DOHH2 (cell line): ENCODE measurements at regions not wholly inside any gene's neighbourhood (a gene's known extent, or its start where the extent isn't known, plus 50 kb on each side); places are given as distances from the start of the nearest gene placed in this dataset.

Source experiments
- H3F3A ChIP-seq: fragments of 200-600 bp; sonication (generic), shearing (Covaris generic); 2 replicates; pipeline ENCODE4 v1.6.0; 2016; ENCODE audit warnings: antibody characterized with exemption, mild to moderate bottlenecking; ENCODE audit not compliant: control insufficient read depth, insufficient read depth
- H3K27ac ChIP-seq: fragments of 200-600 bp; sonication (generic); 2 replicates; pipeline ENCODE4 v1.5.1; 2014; ENCODE audit warnings: low read depth, mild to moderate bottlenecking, low read length, moderate library complexity
- H3K27me3 ChIP-seq: fragments of 200-600 bp; sonication (generic); 2 replicates; pipeline ENCODE4 v1.6.1; 2014; ENCODE audit warnings: mild to moderate bottlenecking, low read length, mixed read lengths; ENCODE audit not compliant: control insufficient read depth
- H3K36me3 ChIP-seq: fragments of 200-600 bp; sonication (generic); 2 replicates; pipeline ENCODE4 v1.6.1; 2014; ENCODE audit warnings: mild to moderate bottlenecking, low read length, moderate library complexity, mixed read lengths; ENCODE audit not compliant: control insufficient read depth
- H3K4me1 ChIP-seq: fragments of 200-600 bp; sonication (generic); 2 replicates; pipeline ENCODE4 v1.6.1; 2014; ENCODE audit warnings: mild to moderate bottlenecking, low read length, mixed read lengths; ENCODE audit not compliant: control insufficient read depth
- H3K4me2 ChIP-seq: fragments of 200-600 bp; sonication (generic); 2 replicates; pipeline ENCODE4 v1.6.0; 2014; ENCODE audit warnings: mild to moderate bottlenecking, low read length, moderate library complexity
- H3K4me3 ChIP-seq: fragments of 200-600 bp; sonication (generic); 2 replicates; pipeline ENCODE4 v1.5.1; 2014; ENCODE audit warnings: mild to moderate bottlenecking, low read length, mixed read lengths
- H3K79me2 ChIP-seq: fragments of 200-600 bp; sonication (generic); 2 replicates; pipeline ENCODE4 v1.6.1; 2014; ENCODE audit warnings: mild to moderate bottlenecking, low read length, mixed read lengths; ENCODE audit not compliant: control insufficient read depth
- H3K9me2 ChIP-seq: fragments of 200-600 bp; sonication (generic); replicated peaks from 2 replicates; pipeline ENCODE4 v1.6.1; 2014; ENCODE audit warnings: mild to moderate bottlenecking, low read length, mixed read lengths; ENCODE audit not compliant: control insufficient read depth
- H3K9me3 ChIP-seq: fragments of 200-600 bp; sonication (generic); 2 replicates; pipeline ENCODE4 v1.6.1; 2014; ENCODE audit warnings: antibody characterized with exemption, low read length, mixed read lengths; ENCODE audit not compliant: control insufficient read depth, insufficient read depth
- H4K20me1 ChIP-seq: fragments of 200-600 bp; sonication (generic); 2 replicates; pipeline ENCODE4 v1.6.0; 2014; ENCODE audit warnings: low read depth, mild to moderate bottlenecking, antibody characterized with exemption, low read length, moderate library complexity; ENCODE audit not compliant: control insufficient read depth, insufficient read depth
- EZH2phosphoT487 ChIP-seq: fragments of 200-600 bp; sonication (generic); IDR thresholded peaks from 2 replicates; pipeline ENCODE4 v1.6.1; 2017; ENCODE audit warnings: borderline replicate concordance, mild to moderate bottlenecking, antibody characterized with exemption, low read length, moderate library complexity, mixed read lengths
- TF ChIP-seq, protein P1 (sequence below): fragments of 200-600 bp; sonication (generic); IDR thresholded peaks from one replicate; pipeline ENCODE4 v1.5.1; 2014; ENCODE audit warnings: antibody characterized with exemption, mild to moderate bottlenecking, low read depth, low read length; ENCODE audit not compliant: poor library complexity, severe bottlenecking

DNA sequence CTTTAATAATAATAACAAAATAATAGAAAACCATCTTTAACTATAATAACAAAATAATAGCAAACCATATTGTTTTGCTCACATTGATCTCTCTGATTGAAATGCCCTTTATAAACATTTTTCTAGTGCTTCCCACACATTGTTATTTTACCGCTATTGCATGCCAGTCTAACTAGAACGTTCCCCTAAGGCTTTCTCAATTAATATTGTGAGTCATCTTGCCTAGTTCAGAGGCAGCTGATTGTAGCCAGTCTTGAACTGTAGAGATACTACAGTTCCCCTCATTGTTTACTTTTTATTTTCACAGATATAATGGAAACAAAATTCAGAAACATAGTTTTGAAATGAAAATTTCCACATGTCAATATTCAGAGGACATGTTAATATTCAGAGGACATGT lies 192.3 kb upstream of the ADGRL4 start:
- Histone ChIP-seq H3K9me2 (no peaks in the 10 kb centered on the region), H3K4me2 (no peak overlapping the region), H3K36me3 (no peaks in the 10 kb centered on the region), H3F3A (no peaks in the 10 kb centered on the region), H3K79me2 (no peaks in the 10 kb centered on the region), H3K9me3 (no peaks in the 10 kb centered on the region), H4K20me1 (no peaks in the 10 kb centered on the region), H3K27ac (no peak overlapping the region), H3K4me1 (no peaks in the 10 kb centered on the region), H3K27me3 (no peaks in the 10 kb centered on the region), H3K4me3 (no peak overlapping the region)
- TF ChIP-seq, protein P1, sequence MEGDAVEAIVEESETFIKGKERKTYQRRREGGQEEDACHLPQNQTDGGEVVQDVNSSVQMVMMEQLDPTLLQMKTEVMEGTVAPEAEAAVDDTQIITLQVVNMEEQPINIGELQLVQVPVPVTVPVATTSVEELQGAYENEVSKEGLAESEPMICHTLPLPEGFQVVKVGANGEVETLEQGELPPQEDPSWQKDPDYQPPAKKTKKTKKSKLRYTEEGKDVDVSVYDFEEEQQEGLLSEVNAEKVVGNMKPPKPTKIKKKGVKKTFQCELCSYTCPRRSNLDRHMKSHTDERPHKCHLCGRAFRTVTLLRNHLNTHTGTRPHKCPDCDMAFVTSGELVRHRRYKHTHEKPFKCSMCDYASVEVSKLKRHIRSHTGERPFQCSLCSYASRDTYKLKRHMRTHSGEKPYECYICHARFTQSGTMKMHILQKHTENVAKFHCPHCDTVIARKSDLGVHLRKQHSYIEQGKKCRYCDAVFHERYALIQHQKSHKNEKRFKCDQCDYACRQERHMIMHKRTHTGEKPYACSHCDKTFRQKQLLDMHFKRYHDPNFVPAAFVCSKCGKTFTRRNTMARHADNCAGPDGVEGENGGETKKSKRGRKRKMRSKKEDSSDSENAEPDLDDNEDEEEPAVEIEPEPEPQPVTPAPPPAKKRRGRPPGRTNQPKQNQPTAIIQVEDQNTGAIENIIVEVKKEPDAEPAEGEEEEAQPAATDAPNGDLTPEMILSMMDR = no peak
- TF ChIP-seq EZH2phosphoT487 = no peak

DNA sequence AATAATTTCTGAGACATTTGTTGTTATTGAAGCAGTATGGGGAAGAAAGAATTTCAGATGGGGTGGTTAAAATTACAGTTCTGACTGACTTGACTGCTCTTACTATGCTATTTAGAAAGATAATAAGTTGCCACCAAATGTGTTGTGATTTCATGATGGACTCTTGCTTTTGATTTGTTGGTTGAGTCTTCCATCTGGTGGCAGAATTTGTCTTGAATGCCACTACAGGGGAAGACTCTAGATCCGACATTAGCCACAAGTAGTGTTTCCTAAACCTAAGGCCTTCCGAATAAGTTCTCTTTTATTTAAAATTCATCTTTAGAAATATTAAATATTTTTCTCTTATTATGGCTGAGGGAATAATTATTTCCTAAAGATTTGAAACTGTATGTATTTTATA lies 190.9 kb upstream of the ADGRL4 start:
- no peaks in the 10 kb centered on the region for H3K9me2 ChIP-seq
- H3K79me2 ChIP-seq = no peaks in the 10 kb centered on the region
- no peak overlapping the region for H3K4me3 ChIP-seq
- H3K4me2 ChIP-seq = no peak overlapping the region
- H3K27ac ChIP-seq = no peak overlapping the region
- no peaks in the 10 kb centered on the region for H4K20me1 ChIP-seq
- no peaks in the 10 kb centered on the region for H3K9me3 ChIP-seq
- no peaks in the 10 kb centered on the region for H3K27me3 ChIP-seq
- TF ChIP-seq, protein P1 = no peak
- no peak for TF ChIP-seq EZH2phosphoT487
- H3K36me3 ChIP-seq = no peaks in the 10 kb centered on the region
- no peaks in the 10 kb centered on the region for H3F3A ChIP-seq
- H3K4me1 ChIP-seq = no peaks in the 10 kb centered on the region

DNA sequence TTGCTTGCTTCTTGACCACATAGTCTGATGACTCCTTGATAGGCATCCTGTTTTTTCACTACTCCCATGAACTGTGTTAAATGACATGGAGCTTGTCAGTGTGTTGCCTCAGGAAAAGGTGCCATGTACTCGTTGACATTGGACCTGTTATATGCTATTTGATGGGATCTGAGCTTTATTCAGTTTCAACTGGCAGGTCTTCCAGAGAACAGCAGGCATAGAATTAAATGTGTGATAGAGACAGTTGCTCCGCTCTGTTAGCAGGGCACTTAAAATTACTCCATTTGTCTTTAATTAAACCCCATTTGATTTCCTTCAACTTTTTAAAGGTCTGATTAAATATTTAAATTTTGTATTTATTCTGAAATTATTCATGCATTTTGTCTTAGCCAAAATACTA lies 189.7 kb upstream of the ADGRL4 start:
- Histone ChIP-seq H3K79me2 (no peaks in the 10 kb centered on the region), H3K36me3 (no peaks in the 10 kb centered on the region), H3K4me2 (no peak overlapping the region), H3K9me3 (no peaks in the 10 kb centered on the region), H3K4me1 (no peaks in the 10 kb centered on the region), H3F3A (no peaks in the 10 kb centered on the region), H4K20me1 (no peaks in the 10 kb centered on the region), H3K4me3 (no peak overlapping the region), H3K27ac (no peak overlapping the region), H3K27me3 (no peaks in the 10 kb centered on the region), H3K9me2 (no peaks in the 10 kb centered on the region)
- TF ChIP-seq, protein P1 = no peak
